ENCODE measurements at regions not wholly inside any gene's neighbourhood (a gene's known extent, or its start where the extent isn't known, plus 50 kb on each side); places are given as distances from the start of the nearest gene placed in this dataset.

- TF ChIP-seq ZFX (IDR thresholded peaks at IDR 0.05), result no peak
- TF ChIP-seq, protein P1, sequence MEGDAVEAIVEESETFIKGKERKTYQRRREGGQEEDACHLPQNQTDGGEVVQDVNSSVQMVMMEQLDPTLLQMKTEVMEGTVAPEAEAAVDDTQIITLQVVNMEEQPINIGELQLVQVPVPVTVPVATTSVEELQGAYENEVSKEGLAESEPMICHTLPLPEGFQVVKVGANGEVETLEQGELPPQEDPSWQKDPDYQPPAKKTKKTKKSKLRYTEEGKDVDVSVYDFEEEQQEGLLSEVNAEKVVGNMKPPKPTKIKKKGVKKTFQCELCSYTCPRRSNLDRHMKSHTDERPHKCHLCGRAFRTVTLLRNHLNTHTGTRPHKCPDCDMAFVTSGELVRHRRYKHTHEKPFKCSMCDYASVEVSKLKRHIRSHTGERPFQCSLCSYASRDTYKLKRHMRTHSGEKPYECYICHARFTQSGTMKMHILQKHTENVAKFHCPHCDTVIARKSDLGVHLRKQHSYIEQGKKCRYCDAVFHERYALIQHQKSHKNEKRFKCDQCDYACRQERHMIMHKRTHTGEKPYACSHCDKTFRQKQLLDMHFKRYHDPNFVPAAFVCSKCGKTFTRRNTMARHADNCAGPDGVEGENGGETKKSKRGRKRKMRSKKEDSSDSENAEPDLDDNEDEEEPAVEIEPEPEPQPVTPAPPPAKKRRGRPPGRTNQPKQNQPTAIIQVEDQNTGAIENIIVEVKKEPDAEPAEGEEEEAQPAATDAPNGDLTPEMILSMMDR (conservative IDR thresholded peaks at IDR 0.05), result no peak
- H3K27ac ChIP-seq, result peak overlapping the region; percentile 22; the same call in 1 of the 2 replicates
Observed at GRCh38 chr22:46100401-46101105, 49.8 kb upstream of the PPARA start.

Measured in C4-2B (cell line).